ENCODE measurements at regions not wholly inside any gene's neighbourhood (a gene's known extent, or its start where the extent isn't known, plus 50 kb on each side); places are given as distances from the start of the nearest gene placed in this dataset.

DNA sequence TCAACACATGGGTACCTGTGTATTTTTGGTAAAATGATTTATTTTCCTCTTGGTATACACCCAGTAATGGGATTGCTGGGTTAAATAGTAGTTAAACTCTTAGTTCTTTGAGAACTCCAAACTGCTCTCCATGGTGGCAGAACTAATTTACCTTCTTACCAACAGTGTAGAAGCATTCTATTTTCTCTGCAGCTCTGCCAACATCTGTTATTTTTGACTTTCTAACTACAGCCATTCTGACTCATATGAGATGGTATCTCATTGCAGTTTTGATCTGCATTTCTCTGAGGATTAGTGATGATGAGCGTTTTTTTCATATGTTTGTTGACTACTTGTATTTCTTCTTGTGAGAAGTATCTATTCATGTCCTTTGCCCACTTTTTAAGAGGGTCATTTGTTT lies 180.6 kb downstream of the FSIP2 start:
- peak; percentile 4 for DNase-seq (ENCODE audit: low read depth)
- TF ChIP-seq, protein P1, sequence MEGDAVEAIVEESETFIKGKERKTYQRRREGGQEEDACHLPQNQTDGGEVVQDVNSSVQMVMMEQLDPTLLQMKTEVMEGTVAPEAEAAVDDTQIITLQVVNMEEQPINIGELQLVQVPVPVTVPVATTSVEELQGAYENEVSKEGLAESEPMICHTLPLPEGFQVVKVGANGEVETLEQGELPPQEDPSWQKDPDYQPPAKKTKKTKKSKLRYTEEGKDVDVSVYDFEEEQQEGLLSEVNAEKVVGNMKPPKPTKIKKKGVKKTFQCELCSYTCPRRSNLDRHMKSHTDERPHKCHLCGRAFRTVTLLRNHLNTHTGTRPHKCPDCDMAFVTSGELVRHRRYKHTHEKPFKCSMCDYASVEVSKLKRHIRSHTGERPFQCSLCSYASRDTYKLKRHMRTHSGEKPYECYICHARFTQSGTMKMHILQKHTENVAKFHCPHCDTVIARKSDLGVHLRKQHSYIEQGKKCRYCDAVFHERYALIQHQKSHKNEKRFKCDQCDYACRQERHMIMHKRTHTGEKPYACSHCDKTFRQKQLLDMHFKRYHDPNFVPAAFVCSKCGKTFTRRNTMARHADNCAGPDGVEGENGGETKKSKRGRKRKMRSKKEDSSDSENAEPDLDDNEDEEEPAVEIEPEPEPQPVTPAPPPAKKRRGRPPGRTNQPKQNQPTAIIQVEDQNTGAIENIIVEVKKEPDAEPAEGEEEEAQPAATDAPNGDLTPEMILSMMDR (conservative IDR thresholded peaks at IDR 0.05; ENCODE audit: low read depth, low read length) = no peak
- H3K4me3 ChIP-seq (ENCODE audit: low read depth, low read length) = no peak overlapping the region

GRCh38 chr2:185921048-185921756 lies 182.6 kb downstream of the FSIP2 start:
- DNase-seq (ENCODE audit: low read depth) = peak; percentile 0
- TF ChIP-seq, protein P1 (conservative IDR thresholded peaks at IDR 0.05; ENCODE audit: low read depth, low read length) = no peak
- H3K4me3 ChIP-seq (ENCODE audit: low read depth, low read length) = no peak overlapping the region

DNA sequence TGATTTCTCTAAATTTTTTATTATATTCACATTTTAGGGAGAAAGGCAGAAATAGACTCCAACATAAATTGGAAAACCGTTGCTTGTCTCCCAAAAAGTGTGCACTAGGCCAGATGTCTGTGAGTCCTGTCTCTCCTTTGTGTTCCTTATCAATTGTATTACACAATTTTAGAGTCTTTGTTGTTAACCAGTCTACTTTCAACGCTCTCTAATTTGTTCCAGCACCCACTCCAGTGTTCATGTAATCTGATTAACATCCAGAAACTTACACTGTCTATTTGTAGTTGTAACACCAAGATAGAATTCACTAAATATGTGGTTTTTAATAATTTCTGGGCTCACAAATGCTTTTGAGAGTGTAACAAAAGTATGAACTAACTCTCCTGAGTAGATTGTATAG lies 195.6 kb downstream of the FSIP2 start:
- H3K4me3 ChIP-seq (ENCODE audit: low read depth, low read length) = no peak overlapping the region
- TF ChIP-seq, protein P1 (conservative IDR thresholded peaks at IDR 0.05; ENCODE audit: low read depth, low read length) = no peak

DNA sequence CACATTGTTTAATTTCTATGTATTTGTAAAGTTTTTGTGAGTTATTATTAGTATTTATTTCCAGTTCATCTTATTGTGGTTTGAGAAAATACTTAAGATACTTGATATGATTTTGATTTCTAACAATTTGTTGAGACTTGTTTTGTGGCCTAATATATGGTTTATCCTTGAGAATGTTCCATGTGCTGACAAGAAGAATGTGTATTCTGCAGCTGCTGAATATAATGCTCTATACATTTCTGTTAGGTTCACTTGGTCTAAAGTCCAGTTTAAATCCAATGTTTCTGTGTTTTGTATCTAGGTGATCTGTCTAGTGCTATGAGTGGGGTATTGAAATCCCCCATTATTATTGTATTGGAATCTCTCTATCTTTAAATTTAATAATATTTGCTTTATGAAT lies 201.3 kb downstream of the FSIP2 start:
- H3K4me3 ChIP-seq (ENCODE audit: low read depth, low read length) = no peak overlapping the region
- TF ChIP-seq, protein P1 (conservative IDR thresholded peaks at IDR 0.05; ENCODE audit: low read depth, low read length) = no peak
- no peak for DNase-seq (ENCODE audit: low read depth)

More for the DNA sequence above, 195.6 kb downstream of the FSIP2 start:
- no peak for DNase-seq (ENCODE audit: low read depth)

DNA sequence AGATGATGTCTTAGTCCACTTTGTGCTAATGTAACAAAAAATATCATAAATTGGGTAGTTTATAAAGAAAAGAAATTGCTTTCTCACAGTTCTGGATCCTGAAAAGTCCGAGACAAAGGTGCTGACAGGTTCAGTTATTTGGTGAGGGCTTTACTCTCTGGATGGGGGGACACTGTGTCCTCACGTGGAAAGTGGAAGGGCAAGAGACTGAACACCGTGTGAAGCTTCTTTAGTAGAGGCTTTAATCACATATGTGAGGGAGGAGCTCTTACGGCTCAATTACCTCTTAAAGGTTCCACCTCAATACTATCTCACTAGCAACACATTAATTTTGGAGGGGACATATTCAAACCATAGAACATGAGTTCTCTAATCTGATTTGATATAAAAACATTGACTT lies 204.3 kb downstream of the FSIP2 start:
- H3K4me3 ChIP-seq (ENCODE audit: low read depth, low read length) = no peak overlapping the region
- TF ChIP-seq, protein P1 (conservative IDR thresholded peaks at IDR 0.05; ENCODE audit: low read depth, low read length) = no peak
- DNase-seq (ENCODE audit: low read depth) = no peak

DNA sequence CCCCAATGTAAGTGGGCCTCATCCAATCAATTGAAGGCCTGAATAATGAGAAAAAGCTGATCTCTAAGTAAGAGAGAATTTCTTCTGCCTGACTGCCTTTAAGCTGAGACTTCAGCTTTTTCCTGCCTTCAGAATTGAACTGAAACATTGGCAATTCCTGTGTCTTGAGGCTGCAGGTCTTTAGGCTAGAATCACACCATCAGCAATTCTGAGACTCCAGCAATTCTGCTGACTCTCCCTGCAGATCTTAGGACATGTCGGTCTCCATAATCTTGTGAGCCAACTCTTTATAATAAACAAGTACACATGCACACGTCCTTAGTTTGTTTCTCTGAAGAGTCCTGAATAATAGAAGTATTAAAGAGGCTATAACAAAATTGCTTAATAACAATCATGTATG lies 209.1 kb downstream of the FSIP2 start:
- TF ChIP-seq, protein P1 (conservative IDR thresholded peaks at IDR 0.05; ENCODE audit: low read depth, low read length) = no peak
- H3K4me3 ChIP-seq (ENCODE audit: low read depth, low read length) = no peak overlapping the region
- no peak for DNase-seq (ENCODE audit: low read depth)

GRCh38 chr2:185952100-185952499 lies 213.5 kb downstream of the FSIP2 start:
- H3K4me3 ChIP-seq (ENCODE audit: low read depth, low read length) = no peak overlapping the region
- TF ChIP-seq, protein P1 (conservative IDR thresholded peaks at IDR 0.05; ENCODE audit: low read depth, low read length) = no peak
- DNase-seq (ENCODE audit: low read depth) = no peak
